LoVo (cell line): ENCODE measurements at regions not wholly inside any gene's neighbourhood (a gene's known extent, or its start where the extent isn't known, plus 50 kb on each side); places are given as distances from the start of the nearest gene placed in this dataset.

Experiments
- DNase-seq: peaks from one replicate; pipeline ENCODE4 v3.0.0-alpha.2; 2016; ENCODE audit warnings: low spot score

DNA sequence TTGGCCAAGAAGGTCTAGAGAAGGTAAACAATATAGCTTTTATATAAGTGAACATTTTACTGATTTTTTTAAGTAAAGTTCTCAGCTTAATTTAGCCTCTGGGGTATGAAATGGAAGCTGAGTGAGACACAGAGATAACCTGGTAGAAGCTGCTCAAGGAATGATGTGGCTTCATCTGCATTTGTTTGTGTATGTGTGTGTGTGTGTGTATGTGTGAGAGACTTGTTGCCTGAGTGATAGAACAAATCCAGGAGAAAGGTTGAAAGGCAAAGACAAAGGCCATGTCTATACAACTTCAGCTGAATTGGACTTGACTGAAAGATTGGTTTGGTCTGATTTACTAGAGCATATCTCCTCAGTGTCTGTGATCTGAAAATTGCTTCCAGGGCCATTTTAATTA is 63.6 kb downstream of the PCDH7 start:
- DNase-seq: no peak

GRCh38 chr4:30789219-30789671 is 69.1 kb downstream of the PCDH7 start:
- DNase-seq: no peak

- no peak for DNase-seq
Measured at GRCh38 chr4:30790123-30790522, 70.0 kb downstream of the PCDH7 start.

- no peak for DNase-seq
Measured at GRCh38 chr4:30790998-30791397, 70.8 kb downstream of the PCDH7 start.

- DNase-seq: no peak
Measured at GRCh38 chr4:30792601-30793000, 72.4 kb downstream of the PCDH7 start.

DNA sequence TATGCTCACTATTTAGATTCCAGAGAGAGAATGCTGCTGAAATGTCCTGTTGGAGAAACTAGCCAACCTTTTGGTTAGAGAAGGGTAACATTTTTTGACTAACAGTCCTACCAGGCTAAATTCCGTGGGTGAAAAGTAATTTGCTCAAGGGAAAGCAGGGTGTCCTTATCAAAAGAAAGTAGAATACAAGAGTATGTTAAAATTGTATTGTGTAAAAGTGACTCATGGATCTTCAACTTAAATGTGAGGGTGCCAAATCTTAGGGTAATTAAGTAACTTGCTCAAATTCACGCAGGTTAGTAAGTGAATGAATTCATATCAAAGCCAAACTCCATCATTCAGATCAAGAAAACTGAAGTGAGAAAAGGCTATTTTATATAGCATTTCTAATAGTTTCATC is 81.7 kb downstream of the PCDH7 start:
- no peak for DNase-seq

GRCh38 chr4:30802622-30803323 is 82.6 kb downstream of the PCDH7 start:
- no peak for DNase-seq

GRCh38 chr4:30808276-30808675 is 88.1 kb downstream of the PCDH7 start:
- no peak for DNase-seq

DNA sequence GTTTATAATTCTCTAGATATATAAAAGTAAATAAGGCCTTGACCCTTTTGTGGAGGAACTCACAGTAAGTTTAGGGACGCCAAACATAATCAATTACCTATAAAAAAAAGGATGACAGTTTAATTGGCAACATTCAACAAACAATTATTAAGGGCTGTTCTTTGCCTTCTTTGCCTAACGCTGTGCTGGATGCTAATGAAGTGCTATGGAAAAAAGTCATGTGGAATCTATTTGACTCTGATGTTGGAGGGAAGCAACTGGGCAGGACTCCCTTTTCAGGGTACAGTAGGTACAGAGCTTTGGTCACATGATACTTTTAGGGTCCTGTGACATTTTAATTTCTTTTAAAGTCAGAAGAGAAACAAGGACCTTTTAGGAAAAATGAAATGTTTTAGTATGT is 91.1 kb downstream of the PCDH7 start:
- DNase-seq: no peak

DNA sequence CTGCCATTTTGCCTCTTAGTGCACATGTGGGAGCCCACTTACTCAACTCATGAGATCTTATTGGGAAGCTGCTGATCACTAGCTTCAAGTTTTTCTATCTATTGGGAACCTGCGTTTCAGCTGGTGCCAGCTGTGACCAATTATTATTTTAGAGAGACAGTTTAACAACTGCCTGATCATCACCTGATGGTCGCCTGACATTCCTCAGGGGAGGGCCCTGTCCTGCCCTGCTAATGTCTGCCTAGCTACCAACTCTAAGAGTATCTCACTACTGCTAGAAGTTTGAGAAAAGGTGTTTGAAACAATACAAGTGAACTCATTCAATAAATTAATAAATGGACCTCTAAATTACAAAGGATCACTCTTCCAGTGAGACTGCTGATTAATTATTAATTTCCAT is 95.5 kb downstream of the PCDH7 start:
- no peak for DNase-seq

- no peak for DNase-seq
Measured at GRCh38 chr4:30817447-30817846, 97.3 kb downstream of the PCDH7 start.

DNA sequence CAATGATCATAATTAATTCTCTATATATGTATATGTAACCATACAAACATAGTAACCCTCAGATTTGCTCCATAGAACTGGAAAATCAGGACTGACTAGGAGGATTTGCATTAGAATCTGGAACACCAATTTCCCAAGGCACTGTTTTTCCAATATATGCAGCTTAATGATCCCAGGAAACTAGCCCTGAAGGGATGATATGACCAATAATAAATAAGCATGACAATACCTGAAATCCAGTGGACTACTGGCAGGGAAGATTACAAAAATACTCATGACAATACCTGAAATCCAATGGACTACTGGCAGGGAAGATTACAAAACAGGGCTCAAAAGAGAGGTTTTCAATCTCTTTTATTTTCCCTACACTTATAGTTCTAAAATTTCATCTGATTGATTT is 98.4 kb downstream of the PCDH7 start:
- DNase-seq: no peak

DNA sequence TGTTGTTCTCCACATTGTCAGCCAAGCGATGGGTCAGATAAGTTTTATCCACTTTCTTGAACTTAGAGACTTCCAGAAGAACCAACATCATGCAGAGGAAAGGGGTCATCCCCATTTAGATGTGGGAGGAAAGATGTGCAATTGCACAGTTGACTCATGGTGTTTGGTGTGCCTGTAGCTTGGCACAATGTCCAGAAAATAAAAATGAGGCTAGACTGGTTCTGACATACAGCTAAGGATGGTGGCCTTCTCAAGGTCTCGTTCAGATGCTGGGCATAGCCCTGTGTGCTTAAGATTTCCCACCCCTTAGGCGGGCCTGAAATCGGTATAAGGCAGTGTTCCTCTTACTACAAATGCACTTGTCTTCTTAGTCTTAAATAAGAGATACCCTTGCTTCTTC is 101.1 kb downstream of the PCDH7 start:
- DNase-seq: no peak

DNA sequence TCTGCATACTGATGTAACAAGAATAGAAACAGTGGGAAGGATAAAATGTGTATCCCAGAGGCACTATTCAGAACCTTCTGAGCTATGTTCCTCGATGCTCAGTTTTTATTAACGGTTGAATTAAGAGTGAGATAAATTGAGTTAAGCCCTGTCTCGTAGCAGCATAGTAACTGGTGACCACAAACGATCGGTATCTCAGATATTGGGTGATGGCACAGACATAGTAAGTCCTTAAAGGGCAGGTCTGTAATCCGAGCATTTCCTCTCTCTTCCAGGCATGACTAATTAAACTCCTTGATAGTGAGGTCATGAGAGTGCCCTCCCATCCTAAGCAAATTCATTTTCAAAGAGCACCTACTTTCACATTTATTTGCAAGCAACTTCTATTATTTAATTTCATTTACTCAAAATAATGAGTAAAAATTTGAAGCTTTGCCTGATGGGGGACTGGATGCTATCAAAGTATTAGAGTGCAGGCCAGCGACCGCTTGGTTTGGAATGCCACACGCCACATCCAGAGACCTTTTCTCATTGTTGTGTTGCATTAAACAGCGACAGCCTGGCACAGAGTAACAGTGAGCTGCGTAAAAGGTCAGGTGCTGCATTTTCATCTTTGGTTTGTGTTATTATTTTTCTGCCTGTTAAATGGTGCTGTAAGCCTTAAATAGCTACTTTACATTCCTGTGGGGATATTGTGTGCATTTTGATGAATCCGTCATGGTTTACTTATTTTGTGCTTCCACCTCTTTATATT is 101.9 kb downstream of the PCDH7 start:
- DNase-seq: no peak

- DNase-seq: no peak
Measured at GRCh38 chr4:30822911-30823551, 102.9 kb downstream of the PCDH7 start.

DNA sequence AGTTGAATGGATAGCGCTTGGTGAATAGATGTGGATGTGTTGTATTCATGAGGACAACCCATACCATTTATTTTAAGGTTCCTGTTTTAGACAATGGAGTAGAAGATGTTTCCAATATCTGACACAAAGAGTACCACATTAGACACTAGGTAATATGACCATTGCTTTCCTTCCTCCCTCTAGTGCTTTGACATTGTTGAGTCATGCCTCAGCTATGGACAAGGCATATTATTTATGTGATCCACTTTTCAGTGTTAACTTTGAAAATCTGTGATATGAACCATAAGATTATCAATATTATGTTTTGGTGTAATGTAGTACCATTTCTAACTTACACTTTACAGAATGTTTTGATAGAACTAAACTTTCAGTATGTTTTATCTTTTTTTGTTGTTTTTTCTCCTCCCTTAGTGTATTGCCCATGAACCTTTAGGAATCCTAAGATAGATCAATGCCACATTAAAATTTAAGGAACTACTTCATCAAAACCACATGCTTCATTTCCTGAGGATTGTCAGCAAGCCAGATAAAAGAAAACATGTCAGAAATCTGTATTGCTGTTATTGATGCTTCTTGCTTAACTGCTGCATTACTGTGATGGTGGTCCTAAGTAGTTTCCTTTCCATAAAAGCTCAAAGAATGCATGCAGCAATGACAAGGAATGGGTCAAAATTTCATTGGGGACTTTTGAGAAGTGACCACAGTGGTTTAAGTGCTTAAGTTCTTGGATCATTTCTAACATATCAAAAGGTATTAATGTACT is 105.0 kb downstream of the PCDH7 start:
- DNase-seq: no peak

GRCh38 chr4:30828264-30828926 is 108.2 kb downstream of the PCDH7 start:
- DNase-seq: no peak

GRCh38 chr4:30832639-30833038 is 112.5 kb downstream of the PCDH7 start:
- DNase-seq: no peak

GRCh38 chr4:30833206-30833605 is 113.0 kb downstream of the PCDH7 start:
- no peak for DNase-seq

DNA sequence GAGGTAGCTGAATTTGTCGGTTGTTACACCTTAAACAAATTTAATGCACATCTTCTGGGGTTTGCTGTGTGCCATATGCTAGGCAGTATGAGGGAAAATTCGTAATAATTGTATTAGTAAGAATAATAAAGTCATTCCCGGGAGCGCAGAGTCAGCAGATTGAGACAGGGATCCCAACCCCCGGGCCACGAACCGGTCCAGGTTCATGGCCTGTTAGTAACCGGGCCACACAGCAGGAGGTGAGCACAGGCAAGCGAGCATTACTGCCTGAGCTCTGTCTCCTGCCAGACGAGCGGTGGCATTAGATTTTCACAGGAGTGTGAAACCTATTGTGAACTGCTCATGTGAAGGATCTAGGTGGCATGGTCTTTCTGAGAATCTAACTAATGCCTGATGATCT is 114.9 kb downstream of the PCDH7 start:
- DNase-seq: no peak

DNA sequence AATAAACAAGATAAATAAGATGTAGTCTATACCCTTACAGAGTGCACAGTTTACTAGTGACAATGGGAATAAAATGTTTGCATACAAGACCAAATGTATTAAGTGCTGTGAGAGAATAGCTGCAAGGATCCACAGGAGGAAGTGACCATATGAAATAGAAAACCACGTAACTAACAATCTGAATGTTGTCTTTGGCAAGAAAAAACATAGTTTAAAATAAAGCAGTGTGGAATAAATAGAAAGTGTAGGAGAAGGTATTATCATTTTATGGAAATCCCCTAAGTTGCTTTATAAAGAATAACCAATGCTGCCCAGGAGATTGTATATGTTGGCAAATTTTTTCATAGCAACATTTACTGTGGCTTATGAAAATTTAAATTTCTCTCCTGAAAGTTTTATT is 116.1 kb downstream of the PCDH7 start:
- DNase-seq: no peak

GRCh38 chr4:30837131-30837539 is 117.0 kb downstream of the PCDH7 start:
- no peak for DNase-seq
